NCI-H1048 (cell line): ENCODE measurements at regions not wholly inside any gene's neighbourhood (a gene's known extent, or its start where the extent isn't known, plus 50 kb on each side); places are given as distances from the start of the nearest gene placed in this dataset.
"Not testable (repeated sequence)": the region's sequence is repeated elsewhere in the genome, so short reads cannot be mapped to it uniquely, and the experiment has no call there.

ENCODE experiments used
- DNase-seq: peaks from one replicate; lab custom pipeline; 2025; lab: John Stamatoyannopoulos, UW

GRCh38 chr10:64846700-64847099 is 1325.5 kb downstream of the REEP3 start:
- no peak for DNase-seq

GRCh38 chr10:64855941-64856340 is 1334.7 kb downstream of the REEP3 start:
- DNase-seq = no peak

GRCh38 chr10:64859911-64860310 is 1338.7 kb downstream of the REEP3 start:
- DNase-seq = no peak

DNA sequence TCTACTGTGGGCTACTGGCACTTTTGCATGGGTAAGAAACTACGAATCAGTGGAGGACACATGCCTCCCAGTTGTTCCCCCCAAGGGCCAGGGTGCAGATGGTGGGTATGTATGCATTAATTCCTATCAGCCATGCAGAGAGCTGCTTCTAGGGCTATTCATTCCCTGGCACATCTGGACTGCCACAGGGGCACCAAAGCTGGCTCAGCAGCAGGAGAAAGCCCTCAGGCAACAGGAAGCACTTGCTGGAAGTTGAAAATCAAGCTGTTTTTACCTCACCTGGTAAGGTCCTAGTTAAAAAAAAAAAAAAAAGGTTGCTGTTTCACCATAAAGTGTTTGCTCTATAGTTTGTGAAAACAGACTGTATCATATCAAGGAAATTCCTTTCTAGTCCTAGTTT is 1342.6 kb downstream of the REEP3 start:
- DNase-seq = no peak

DNA sequence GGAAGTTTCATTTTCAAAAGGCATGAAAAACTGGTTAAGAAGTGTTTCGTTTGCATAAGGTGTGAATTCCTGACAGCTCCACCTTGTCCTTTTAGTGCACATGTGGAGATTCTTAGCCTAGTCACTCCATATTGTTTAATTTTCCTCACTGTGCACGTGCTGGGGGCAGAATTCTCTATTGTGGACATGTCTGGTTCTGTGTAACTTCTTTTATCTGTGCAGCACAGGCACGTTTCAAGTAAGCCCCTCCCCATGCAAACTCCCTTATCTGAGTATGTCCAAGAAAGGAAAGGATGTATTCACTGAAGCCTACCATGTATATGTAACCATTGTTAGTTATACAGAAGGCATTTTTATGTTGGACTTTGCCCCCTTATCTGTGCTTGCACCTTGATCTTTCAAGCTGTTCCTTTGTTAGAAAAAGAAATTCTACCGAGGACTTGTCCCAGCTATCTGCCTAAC is 1346.3 kb downstream of the REEP3 start:
- no peak for DNase-seq

GRCh38 chr10:64873088-64873487 is 1351.9 kb downstream of the REEP3 start:
- DNase-seq = no peak

DNA sequence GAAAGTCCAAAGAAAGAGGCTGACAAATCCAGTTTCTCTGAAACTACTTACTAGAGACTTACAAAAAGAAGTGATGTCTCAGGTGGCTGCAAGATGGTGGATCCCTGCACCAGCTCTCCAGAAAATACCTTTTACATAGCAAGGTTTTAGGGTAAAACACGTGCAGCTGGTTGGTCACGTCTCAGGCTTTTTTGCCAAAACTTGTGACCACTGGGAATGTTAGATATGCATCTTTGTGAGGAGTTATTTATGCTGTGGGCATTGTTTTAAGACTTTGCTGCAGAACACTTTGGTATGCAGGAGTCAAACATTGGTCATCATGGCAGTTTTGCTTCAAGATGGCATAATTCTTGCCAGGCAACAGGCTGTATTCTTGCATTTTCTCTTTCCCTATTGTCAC is 1352.8 kb downstream of the REEP3 start:
- no peak for DNase-seq

DNA sequence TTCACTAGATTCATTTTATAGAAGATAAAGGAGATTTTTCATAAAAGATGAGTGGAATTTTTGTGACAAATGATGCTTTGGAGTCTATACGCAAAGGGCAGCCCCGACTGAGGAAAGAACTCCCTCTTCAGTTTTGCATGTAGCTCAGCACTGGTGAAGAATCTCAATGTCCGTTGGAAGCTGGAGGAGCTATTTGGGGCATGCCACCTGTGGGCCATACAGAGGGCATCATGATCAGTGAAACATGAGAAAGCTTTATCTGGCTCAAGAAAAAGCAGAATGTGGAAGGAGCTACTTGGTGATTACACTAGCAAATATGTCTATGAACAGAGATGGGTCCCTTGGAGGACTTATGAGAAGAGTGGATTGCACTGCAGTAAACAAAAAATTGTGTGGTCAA is 1359.3 kb downstream of the REEP3 start:
- DNase-seq = no peak

DNA sequence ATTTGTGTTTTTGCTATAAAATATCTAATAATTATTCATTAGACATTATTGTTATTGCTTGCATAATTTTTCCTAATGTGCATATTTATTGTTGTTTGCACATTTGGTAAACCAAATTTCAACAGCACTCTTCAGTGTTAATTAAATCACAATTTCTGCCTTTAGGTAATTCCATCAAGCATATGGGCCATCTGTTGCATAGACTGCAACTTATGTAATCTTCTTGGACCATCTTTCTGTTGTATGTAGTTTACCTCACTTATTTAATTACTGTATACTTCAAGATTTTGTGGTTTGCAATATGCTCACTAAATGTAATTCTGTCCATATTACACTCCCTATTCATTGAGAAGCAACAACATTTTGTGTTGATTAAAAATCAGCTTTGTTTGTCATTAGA is 1360.1 kb downstream of the REEP3 start:
- no peak for DNase-seq

- no peak for DNase-seq
These were observed 1375.4 kb downstream of the REEP3 start for GRCh38 chr10:64896582-64896981.

DNA sequence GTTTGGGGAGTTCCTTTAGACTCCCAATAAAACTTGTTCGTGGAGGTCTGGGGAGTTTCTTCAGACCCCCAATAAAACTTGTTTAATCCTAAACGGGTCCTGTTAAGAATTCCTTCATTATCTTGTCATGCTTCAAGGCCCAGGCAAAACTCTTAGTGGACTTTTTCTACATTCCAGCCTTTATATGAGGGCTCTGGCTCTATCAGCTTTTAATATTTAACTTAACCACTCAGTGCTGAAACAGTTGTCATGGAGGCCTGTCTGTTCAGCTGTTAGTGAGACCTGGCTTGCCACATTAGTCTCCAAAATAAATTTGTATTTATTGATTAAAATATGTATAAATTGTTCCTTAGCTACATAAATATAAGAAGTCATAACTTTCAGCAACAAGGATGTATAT is 1385.1 kb downstream of the REEP3 start:
- not testable (repeated sequence) for DNase-seq

DNA sequence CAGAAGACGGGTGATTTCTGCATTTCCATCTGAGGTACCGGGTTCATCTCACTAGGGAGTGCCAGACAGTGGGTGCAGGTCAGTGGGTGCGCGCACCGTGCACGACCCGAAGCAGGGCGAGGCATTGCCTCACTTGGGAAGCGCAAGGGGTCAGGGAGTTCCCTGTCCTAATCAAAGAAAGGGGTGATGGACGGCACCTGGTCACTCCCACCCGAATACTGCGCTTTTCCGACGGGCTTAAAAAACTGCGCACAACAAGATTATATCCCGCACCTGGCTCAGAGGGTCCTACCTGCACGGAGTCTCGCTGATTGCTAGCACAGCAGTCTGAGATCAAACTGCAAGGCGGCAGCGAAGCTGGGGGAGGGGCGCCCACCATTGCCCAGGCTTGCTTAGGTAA is 1403.1 kb downstream of the REEP3 start:
- not testable (repeated sequence) for DNase-seq

DNA sequence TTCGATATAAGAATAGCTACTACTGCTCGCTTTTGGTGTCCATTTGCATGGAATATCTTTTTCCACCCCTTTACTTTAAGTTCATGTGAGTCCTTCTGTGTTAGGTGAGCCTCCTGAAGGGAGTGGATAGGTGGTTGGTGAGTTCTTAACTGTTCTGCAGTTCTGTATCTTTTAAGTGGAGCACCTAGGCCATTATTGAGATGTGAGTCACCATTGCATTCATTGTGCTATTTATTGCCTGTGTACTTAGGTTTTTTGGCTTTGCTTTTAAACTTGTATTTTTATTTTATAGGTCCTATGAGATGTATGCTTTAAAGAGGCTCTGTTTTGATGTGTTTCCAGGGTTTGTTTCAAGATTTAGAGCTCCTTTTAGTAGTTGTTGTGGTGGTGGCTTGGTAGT is 1430.8 kb downstream of the REEP3 start:
- no peak for DNase-seq

DNA sequence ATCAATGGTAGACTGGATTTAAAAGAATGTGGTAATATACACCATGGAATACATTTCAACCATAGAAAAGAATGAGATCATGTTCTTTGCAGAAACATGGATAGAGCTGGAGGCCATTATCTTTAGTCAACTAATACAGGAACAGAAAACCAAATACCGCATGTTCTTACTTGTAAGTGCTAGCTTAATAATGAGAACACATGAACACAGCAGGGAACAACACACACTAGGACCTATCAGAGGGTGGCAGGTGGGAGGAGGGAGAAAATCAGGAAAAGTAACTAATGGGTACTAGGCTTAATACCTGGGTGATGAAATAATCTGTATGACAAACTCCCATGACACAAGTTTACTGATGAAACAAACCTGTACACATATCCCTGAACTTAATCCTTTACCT is 1435.2 kb downstream of the REEP3 start:
- no peak for DNase-seq

DNA sequence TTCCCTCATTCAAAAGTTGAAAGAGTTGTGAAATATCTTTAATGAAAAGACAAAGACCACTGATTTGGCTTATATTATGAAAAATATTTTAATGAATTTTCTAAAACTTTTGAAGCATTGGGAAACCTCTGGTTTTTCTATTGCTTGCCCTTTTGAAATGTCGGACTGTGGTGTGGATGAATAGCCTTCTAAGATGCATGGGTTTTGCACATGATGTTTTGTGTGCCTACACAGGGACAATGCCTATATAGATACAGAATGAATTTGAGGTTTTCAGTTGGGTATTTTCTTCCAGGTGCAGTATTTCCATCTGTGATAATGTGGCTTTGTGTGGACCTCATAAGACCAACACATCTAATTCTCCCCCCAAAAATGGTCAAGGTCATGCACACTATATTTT is 1437.9 kb downstream of the REEP3 start:
- no peak for DNase-seq

- no peak for DNase-seq
These were observed 1438.7 kb downstream of the REEP3 start for GRCh38 chr10:64959883-64960282.

DNA sequence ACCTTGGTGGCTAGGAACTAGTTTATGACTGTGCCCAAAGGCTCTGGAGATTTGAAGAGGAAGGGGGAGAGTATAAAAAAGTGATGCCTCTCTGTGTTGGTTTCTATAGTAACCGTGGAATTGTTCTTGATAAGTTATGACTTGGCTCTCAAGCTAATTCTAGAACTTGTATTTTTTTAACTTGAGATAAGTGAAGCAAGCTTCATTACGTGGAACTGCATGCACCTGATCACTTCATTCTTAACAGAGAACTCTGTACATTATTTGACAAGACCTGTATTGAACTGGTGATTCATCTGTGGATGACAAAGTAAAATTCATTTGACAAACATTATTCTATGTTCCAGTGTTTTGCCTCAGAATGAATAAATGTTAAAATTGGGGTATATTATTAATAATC is 1452.2 kb downstream of the REEP3 start:
- no peak for DNase-seq

DNA sequence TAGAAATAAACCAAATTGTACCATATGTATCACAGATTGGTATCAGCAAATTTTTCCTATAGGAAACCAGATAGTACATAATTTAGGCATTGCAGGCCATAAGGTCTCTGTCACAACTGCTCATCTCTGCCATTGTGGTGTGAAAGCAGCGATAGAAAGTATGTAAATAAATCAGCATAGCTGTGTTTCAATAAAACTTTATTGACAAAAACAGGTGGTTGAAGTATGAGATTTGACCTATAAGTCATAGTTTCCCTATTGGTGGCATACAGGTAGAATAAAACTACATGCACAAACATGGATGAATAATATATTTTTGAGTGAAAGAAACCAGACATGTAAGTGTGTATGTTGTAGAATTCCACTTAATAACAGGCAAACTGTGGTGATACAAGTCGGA is 1454.9 kb downstream of the REEP3 start:
- no peak for DNase-seq

GRCh38 chr10:64977915-64978314 is 1456.7 kb downstream of the REEP3 start:
- DNase-seq = no peak

GRCh38 chr10:64996886-64997285 is 1475.7 kb downstream of the REEP3 start:
- no peak for DNase-seq

GRCh38 chr10:65010845-65011244 is 1489.6 kb downstream of the REEP3 start:
- no peak for DNase-seq

DNA sequence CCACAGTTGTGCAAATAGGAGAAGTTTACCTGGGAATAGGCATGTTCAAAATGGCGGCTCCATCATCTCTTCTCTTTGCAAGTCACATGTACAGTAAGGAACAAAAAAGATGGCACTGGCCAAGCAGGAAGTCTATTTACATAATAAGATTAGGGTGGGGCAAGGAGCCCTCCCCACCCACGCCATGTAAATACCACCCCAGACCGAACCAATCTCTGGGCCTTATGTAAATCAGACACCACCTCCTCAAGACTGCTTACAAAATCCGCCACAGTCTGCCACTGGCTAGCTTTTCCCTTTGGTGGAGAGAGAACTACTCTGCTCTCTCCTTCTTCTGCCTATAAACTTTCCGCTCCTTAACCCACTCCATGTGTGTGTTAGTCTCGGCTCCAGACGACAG is 1496.3 kb downstream of the REEP3 start:
- DNase-seq = no peak

DNA sequence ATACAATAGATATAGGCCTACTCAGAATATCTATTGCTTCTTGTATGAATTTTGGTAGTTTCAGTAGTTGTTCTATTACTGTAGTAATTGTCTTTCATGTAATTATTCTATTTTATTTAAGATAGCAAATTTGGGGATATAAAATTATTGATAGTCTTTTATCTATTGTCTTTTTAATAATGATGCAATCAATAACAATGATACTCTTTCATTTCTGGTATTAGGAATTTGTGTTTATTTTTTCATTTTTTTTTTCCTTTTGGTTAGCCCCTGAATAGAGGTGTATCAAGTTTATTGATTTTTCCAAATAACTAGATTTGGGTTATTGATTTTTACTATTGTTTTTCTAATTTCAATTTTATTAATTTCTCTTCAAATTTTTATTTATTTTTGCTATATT is 1503.7 kb downstream of the REEP3 start:
- no peak for DNase-seq

GRCh38 chr10:65030263-65030662 is 1509.1 kb downstream of the REEP3 start:
- no peak for DNase-seq
